ENCODE measurements at regions not wholly inside any gene's neighbourhood (a gene's known extent, or its start where the extent isn't known, plus 50 kb on each side); places are given as distances from the start of the nearest gene placed in this dataset.
A peak's percentile ranks its signal among the peaks of the same experiment; 100 is the strongest.
"Not testable (repeated sequence)": the region's sequence is repeated elsewhere in the genome, so short reads cannot be mapped to it uniquely, and the experiment has no call there.

DNA sequence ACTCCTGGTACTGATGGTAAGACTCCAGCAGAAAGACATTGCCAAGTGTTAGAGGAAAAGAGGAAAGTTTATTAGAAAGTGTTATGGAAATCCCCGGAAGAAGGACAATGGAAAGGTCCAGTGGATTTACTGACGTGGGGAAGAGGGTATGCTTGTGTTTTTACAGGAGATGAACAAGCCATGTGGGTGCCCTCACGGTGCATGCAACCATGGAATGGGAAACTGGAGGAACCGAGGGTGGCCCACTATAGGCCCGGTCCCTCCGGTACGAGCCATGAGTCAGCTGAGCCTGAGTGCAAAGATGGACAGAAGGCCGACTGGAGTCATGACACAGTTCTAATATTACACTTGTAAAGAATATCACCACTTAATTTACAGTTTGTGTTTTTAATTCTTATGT lies 123.3 kb upstream of the ZCCHC13 start:
- DNase-seq (ENCODE audit: low read depth, low spot score): no peak

DNA sequence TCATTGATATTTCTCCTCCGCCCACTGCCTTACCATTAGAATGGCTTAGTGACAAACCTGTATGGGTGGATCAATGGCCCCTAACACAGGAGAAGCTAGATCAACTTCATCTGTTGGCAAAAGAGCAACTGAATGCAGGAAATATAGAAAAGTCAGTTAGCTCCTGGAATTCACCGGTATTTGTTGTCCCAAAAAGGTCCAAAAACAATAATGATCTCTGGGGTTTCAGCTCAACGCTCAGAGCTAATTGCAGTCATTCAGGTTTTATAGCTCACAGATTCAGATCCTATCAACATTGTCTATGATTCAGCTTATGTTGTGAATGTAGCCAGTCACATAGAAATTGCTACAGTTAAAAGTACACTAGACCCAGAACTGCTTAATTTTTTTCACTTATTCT lies 124.0 kb upstream of the ZCCHC13 start:
- DNase-seq (ENCODE audit: low read depth, low spot score): no peak

DNA sequence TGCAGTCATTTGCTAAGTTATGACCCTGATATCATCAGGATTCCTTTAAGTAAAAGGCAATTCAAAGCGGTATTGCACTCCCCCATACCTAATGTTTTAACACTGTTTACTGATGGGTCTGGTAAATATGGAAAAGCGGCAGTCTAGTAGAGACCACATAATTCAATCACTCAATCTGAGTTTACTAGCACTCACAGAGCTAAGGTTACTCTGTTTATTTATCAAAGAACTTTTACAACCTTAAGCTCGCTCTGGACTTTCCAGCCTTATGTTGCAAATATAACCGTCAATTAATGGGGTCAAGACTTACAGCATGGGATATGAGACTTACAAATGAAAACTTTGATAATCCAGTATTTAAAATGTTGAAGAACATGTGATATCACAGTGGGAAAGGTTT lies 124.5 kb upstream of the ZCCHC13 start:
- no peak for DNase-seq (ENCODE audit: low read depth, low spot score)

DNA sequence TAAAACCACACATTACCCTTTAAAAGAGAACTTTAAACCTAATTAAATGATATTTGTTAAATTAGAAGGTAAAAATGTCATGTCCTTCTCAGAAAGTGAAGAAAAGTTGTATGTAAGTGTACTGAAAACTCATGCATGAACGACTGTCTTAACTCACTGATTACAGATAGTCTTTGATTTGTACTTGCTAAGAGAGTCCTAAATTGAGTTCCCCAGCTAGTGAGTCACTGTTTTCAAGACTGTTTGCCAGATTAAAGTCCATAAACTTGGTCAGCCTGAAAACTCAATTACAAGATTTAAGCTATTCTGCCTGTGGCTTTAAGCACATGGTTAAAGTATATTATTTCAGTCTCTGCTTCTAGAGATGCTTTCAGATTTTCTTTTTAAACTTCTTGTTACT lies 124.9 kb upstream of the ZCCHC13 start:
- peak; percentile 50 for DNase-seq (ENCODE audit: low read depth, low spot score)

DNA sequence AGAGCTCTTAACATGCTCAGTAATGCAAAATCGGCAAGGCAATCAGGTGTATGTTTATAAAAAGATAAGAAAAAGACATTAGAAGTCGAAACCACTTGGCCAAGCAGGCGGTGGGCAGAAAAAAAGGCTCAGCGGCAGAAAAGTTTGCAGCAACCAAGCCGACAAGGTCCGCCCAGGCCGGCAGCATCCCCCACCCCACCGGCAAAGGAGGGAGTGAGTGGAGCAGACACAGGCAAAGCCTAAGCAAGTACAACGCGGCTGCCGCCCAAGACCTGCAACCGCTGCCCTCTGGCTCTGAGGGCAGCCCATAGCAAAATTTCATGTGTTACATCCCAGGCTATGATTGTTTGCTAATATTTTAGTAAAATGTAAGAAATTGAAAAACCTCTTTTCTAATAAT lies 125.4 kb upstream of the ZCCHC13 start:
- peak; percentile 30 for DNase-seq (ENCODE audit: low read depth, low spot score)

DNA sequence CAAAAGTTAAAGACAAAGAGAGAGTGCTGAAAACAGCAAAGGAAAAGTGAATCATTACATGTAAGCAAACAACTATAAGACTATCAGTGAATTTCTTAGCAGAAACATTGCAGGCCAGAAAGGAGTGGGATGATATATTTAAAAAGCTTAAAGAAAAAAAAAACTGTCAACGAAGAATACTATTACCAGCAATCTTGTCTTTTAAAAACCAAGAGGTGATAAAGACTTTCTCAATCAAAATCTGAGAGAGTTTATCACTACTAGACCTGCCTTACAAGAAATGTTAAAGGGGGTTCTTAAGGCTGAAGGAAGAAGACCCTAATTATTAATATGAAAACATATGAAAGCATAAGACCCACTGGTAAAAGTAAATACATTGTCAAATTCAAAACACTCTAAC lies 132.5 kb upstream of the ZCCHC13 start:
- DNase-seq (ENCODE audit: low read depth, low spot score): no peak

DNA sequence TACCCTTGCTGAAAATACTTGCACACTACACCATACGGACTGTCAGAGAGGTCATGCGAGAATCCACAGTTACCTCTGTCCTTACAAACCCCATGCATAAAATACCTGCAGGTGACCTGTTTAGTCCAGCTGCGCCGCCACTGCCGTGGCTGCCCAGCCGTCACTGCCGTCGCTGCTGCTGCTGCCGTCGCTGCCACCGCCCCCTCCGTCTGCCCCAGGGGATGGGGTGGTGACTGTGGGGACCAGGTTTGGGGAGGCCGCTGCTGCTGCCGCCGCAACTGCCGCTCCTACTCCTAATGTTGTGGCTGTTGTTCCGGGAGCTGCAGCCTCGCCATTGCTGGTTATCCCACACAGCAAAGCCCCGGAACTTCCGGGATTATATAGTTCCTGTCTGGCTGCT lies 141.8 kb upstream of the ZCCHC13 start:
- no peak for DNase-seq (ENCODE audit: low read depth, low spot score)

DNA sequence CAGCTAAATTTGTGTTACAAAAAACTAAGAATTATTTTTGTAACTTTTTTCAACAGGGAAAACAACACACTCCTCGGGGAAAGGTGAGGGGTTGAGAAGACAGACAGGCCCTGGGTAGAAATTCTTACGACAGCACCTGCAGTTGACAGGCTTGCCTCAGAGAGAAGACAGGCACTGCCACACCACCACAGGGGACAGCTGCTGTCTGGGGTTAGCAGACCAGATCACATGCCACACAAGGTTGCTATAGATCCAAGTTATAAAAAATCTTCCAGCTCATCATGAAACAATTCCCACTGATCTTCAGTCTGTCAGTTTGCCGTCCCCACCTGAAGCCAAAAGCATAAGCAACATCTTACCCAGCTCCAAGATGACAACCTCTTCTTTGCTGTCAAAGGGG lies 143.2 kb upstream of the ZCCHC13 start:
- no peak for DNase-seq (ENCODE audit: low read depth, low spot score)

DNA sequence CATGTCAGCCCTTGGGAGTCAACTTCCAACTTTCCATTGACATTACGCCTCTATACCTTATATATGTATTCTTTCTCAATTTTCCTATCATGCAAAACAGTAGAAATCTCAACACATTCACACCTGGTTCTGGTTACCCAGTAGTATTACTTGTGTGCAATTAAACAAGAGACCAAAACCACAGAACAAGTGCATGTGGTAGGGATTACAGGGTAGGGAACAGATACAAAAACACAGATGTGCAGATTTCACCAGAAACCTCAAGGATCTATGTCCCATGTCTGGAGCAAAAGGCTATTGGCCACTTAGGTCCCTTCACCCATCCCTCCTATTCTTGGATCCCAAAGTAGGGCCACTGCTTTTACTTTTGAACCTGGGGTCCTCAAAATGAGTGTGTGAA lies 143.6 kb upstream of the ZCCHC13 start:
- DNase-seq (ENCODE audit: low read depth, low spot score): no peak

DNA sequence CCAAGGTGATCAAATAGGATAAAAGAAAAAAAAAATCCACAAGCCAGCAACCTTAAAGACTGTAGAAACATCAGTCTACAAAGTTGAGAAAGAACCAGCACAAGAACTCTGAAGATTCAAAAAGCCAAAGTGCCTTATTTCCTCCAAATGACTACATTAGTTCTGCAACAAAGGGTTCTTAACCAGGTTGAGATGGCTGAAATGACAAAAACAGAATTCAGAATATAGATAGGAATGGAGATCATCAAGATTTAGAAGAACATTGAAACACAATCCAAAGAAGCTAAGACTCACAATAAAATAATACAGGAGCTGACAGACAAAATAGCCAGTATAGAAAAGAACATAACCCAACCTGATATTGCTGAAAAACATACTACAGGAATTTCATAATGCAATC lies 156.5 kb upstream of the ZCCHC13 start:
- no peak for DNase-seq (ENCODE audit: low read depth, low spot score)

DNA sequence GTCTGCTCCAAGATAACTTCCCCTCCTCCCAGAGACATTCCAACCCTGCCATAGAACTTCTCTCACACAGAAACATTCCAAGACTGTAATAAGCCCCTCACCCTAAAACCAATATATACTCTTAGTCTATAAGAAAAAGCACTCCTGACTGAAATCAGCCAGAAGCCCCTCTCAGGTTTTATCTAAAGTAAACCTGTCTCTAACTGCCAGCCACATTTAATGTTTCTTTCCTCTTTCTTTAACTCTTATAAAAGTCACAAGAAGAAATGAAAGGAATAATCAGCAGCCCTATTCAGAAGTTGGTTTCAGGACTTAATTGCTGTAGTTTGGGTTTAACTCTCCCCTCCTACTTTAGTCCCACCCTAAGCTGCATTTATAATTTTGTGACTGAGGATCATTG lies 165.0 kb upstream of the ZCCHC13 start:
- DNase-seq (ENCODE audit: low read depth, low spot score): no peak

DNA sequence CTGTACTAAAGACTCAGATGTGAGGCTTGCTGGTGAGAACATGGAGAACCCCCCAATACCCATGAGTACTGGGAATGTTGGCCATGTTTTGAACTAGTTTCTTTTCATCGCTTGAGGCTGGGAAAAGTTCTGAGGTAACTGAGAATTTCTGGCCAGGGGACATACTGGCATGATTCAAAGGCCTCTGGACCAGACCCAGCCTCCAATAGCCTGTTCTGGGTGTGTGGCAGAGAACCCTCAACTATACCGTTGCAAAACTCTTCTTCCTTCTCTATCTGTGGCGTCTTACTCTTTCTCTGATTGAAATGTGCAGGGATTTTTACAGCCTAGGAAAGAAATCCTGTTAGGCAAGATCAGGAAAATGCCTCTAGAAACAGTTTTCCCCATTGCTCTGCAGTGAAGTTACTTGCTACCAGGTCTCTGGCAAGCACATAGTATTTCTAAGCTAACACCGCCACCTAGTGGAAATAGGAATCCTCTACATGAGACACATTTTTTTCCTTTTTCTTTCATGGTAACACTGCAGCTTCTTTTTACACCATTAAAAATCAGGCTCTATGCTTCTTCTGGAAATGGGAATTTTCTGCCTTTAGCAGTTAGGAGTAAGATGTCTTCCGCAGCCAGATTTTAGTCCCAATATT lies 170.7 kb upstream of the ZCCHC13 start:
- peak; percentile 79 for DNase-seq (ENCODE audit: low read depth, low spot score)

DNA sequence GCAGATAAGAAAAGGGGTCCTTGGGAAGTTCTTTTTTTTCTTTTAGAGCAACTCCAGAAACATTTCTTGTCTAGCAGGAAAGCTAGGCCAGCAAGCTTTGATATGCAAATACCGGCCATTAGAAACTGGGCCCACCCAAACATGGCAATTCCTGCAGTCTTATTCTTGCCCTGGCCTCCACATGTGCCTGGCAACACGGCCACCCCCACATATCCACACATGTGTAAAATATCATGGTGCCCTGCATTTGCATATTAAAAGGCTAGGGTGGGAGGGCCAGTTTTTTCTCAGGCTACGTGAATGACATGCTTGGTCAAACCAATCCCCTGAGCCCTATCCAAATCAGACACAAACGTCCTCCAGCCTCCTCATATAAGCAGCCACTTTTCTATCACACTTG lies 171.7 kb upstream of the ZCCHC13 start:
- DNase-seq (ENCODE audit: low read depth, low spot score): no peak

DNA sequence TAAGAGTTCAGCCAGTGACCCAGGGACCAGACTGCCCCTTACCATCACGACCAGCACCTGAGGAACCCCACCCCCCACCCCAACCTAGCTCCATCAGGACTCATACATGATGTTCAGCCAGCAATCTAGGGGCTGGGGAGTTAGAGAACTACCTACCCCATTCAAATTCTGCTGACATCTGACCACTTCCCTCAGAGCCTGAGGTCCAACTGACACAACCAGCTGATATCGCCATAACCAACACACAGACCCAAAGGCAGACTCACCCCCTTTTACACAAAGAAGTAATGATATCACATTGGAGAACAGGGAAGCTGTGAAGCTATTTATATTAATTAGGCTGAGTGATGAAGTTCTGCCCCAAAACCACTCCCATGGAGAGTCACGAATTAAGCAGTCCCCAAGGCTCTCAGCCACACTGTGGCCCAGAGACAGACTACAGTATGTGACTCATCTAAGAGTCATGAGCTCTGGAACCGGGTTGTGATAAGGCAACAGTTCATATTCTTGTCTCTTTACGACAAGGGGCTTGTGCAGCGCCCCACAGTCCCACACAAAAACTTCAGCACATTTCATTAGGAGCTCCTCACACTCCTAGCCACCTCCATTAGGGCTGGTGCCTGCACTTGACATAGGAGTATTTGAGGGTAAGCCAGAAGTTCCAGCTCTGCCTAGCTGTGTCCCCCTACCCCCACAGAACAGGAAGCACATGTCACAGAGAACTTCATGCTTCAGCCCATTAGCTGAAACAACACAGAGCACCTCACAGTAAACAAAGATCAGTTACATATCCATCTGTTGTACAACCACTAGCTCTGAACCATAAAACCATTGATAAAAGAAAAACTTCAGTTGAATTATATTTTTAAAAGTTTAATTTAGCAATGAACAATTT lies 184.7 kb upstream of the ZCCHC13 start:
- peak; percentile 56 for DNase-seq (ENCODE audit: low read depth, low spot score)

DNA sequence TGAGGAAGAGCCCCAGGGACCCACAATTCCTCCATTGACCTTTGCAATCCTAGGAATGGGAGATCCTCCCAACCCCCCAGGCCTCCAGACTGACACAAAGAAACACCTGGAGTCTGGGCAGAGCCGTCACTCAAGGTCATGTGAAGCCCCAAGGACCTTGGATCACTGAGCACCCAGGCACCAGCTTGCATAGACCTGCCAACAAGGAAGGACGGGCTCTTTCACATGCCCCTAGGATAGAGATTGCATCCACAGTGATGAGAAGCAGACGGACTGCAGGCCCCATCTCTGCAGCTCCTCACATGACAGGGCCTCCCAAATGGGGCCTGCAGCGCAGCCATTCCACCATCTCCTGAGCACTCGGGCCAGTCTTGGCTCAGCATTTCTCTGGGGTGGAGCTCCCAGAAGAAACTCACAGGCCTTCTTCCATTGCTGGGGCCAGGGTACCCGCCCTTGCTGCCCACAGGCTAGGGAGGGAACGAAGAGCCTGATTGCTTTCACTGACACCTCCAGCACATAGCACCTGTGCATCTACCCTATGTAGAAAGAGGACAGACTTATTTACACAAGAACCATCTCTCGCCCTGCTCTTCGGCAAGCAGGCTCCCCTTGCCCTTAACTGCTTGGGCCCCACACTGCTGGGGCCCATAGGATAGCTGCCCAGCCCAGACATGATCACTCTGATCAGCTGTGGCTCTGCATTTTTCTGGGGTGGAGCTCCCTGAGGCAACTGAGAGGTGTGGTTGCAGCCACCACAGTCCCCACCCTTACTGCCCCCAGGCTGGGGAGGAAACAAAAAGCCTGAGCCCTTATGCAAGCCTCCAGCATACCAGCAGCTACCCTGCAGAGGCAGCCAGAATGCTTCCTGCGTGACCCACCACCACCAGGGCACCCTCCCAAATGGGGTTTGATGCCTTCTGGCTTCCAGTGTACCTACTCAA lies 185.7 kb upstream of the ZCCHC13 start:
- no peak for DNase-seq (ENCODE audit: low read depth, low spot score)

DNA sequence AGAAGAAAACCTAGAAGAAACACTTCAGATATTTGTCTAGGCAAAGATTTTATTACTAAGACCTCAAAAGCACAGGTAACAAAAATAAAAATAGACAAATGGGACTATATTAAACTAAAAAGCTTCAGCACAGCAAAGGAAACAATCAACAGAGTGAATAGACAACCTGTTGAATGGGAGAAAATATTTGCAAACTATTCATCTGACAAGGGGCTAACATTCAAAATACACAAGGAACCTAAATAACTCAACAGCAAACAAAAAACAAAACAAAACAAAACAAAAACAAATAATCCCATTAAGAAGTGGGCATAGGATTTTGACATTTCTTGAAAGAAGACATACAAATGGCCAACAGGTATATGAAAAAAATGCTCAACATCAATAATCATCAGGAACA lies 192.7 kb upstream of the ZCCHC13 start:
- no peak for DNase-seq (ENCODE audit: low read depth, low spot score)

DNA sequence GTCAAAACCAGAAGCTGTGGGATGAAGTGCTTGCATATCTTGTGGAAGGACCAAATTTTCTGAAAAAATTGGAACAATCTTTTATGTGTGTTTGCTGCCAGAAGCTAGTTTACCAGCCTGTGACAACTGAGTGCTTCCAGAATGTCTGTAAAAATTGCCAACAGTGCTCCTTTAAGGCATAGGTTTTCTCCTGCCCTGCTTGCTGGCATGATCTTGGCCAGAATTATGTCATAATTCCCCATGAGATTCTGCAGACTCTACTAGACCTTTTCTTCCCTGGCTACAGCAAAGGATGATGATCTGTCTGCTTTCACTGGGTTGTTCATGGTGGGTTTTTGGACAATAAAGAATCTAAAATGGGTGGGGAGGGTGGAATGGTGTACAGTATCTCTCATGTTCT lies 196.3 kb upstream of the ZCCHC13 start:
- no peak for DNase-seq (ENCODE audit: low read depth, low spot score)

DNA sequence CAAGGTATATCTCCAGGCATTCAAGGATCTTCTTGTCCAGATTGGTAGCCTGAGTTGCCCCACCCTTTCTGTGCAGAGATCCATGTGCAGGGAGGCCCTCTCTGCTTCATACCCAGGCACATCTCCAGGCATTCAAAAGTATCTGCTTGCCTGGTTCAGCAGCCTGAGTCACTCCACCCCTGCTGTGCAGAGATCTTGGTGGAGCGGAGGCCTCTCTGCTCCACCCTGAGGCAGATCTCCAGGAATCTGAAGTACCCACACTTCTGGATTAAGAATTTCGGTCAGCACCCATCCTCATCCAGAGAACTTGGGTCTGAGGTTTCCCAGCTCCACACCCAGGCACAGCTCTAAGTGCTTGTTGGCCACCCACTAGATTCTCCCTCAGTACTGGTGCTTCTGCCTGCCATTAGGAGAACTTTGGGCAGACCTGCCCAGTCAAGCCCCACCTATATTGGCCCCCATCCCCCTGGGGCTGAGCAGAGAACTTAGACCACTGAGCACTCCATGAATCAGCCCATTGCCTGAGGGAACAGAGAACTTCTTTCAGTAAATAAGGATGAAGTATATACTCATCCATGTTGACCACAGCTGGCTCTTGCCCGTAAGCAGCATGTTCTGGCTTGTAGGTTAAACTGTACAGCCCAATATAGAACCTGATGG lies 199.5 kb upstream of the ZCCHC13 start:
- no peak for DNase-seq (ENCODE audit: low read depth, low spot score)

DNA sequence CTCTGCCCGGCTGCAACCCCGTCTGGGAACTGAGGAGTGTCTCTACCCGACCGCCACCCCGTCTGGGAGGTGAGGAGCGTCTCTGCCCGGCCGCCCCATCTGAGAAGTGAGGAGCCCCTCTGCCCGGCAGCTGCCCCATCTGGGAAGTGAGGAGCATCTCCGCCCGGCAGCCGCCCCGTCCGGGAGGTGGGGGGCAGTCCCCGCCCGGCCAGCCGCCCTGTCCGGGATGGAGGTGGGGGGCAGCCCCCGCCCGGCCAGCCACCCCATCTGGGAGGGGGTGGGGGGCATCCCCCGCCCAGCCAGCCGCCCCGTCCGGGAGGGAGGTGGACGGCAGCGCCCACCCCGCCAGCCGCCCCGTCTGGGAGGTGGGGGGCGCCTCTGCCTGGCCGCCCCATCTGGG lies 205.6 kb upstream of the ZCCHC13 start:
- not testable (repeated sequence) for DNase-seq (ENCODE audit: low read depth, low spot score)

DNA sequence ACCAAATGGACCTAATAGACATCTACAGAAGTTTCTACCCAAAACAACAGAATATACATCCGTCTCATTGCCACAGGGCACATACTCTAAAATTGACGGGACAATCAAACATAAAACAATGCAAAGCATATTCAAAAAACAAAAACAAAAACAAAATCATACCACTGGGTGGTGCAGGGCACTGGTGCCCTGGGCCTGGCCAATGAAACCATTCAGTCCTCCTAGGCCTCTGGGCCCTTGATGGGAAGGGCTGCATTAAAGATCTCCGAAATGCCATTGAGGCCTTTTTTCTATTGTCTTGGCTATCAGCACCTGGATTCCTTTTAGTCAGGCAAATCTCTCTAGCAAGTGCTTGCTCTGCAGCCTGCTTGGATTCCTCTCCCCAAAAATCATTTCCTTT lies 213.9 kb upstream of the ZCCHC13 start:
- no peak for DNase-seq (ENCODE audit: low read depth, low spot score)

DNA sequence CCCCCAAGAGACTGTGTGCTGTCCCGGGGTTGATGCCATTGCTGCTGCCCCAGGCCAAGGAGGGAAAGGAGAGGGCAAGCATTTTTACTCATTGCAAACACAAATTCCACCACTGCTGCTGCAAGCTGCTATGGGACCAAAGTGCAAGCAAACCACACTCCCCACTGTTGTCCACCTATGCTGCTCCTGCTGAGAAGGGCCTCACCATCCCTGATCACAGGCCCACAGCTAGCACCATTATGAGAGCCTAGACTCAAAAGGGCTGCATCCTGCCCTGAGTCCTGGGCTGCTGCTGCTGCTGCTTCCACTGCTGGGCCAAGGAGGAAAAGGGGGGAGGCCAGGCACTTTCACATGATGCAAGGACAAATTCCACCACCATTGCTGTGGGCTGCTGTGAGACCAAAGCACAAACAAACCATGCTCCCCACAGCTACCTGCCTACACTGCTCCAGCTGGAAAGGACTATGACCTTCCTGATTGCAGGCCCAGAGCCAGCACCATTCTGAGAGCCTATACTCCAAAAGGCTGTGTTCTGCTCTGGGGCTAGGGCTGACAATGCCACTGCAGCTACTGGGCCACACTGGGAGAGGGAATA lies 218.2 kb upstream of the ZCCHC13 start:
- DNase-seq (ENCODE audit: low read depth, low spot score): no peak
